Heart left ventricle (tissue), 16 donors: ENCODE measurements at regions not wholly inside any gene's neighbourhood (a gene's known extent, or its start where the extent isn't known, plus 50 kb on each side); places are given as distances from the start of the nearest gene placed in this dataset.

Experiments used
- ATAC-seq, 4 donors: fragments of 200-7000 bp; cut with Tn5 transposase; one replicate each; pipeline ENCODE4 v1.9.1; 2020 to 2022; ENCODE audit warnings: moderate library complexity in 4 of 4, mild to moderate bottlenecking in 3 of 4, moderate number of reproducible peaks in 1 of 4
- DNase-seq, 5 donors: peaks; one replicate each; pipeline ENCODE4 v3.0.0-alpha.2; 2020
- H3K27ac ChIP-seq, 12 donors: fragments of 200-600 bp; sonication (generic) in 4 of 12; one replicate each; pipeline versions ENCODE4 v1.5.0 to v1.8.0; 2016 to 2022; ENCODE audit warnings: mild to moderate bottlenecking in 2 of 12
- H3K27me3 ChIP-seq, 9 donors: fragments of 200-600 bp; sonication (generic) in 2 of 9; one replicate each; pipeline versions ENCODE4 v1.5.1 to v1.8.0; 2016 to 2022; ENCODE audit warnings: mild to moderate bottlenecking in 3 of 9
- H3K36me3 ChIP-seq, 9 donors: fragments of 200-600 bp; sonication (generic) in 2 of 9; one replicate each; pipeline versions ENCODE4 v1.5.0 to v1.8.0; 2018 to 2022; ENCODE audit warnings: mild to moderate bottlenecking in 2 of 9
- H3K4me1 ChIP-seq, 12 donors: fragments of 200-600 bp; sonication (generic) in 4 of 12; one replicate each; pipeline versions ENCODE4 v1.5.0 to v1.8.0; 2016 to 2022; ENCODE audit warnings: mild to moderate bottlenecking in 3 of 12
- H3K4me3 ChIP-seq, 12 donors: fragments of 200-600 bp; sonication (generic) in 4 of 12; one replicate each; pipeline versions ENCODE4 v1.5.0 to v1.8.0; 2017 to 2022; ENCODE audit warnings: mild to moderate bottlenecking in 9 of 12, moderate library complexity in 4 of 12
- H3K9me3 ChIP-seq, 12 donors: fragments of 200-600 bp; sonication (generic) in 4 of 12; one replicate each; pipeline versions ENCODE4 v1.5.0 to v1.8.0; 2016 to 2022; ENCODE audit warnings: mild to moderate bottlenecking in 1 of 12
- CTCF ChIP-seq, 12 donors: fragments of 200-600 bp; sonication (generic) in 4 of 12; IDR thresholded peaks; one replicate each; pipeline versions ENCODE4 v1.5.0 to v1.8.0; 2018 to 2022; ENCODE audit warnings: antibody characterized with exemption in 12 of 12, mild to moderate bottlenecking in 5 of 12
- POLR2A ChIP-seq, 2 donors: fragments of 450-650 bp; IDR thresholded peaks; one replicate each; pipeline ENCODE4 v1.6.1; 2017; ENCODE audit warnings: antibody characterized with exemption in 2 of 2, mild to moderate bottlenecking in 2 of 2, moderate library complexity in 2 of 2
- WGBS, 4 donors: extraction: QIAGEN DNeasy Blood & Tissue Kit in 2 of 4; methylation state at CpG; one replicate each; pipeline versions ENCODE4 v1.1.5 to v1.1.7; 2013 to 2018; 5-methylcytosine and 5-hydroxymethylcytosine counted together
- intact Hi-C, 10 donors: fragments of 100-400 bp; cut with DNase I; formaldehyde crosslinking; loops; one replicate each; pipeline versions ENCODE4 v1.11.1 to v1.14.2; 2022
- donor health status: ischemic (EF 13 %, LVEDD 7.1; RV severe dilation, severe dysfunction).
- donor health status: healthy with polysubstance abuse.
- donor health status: DM: no; HTN: yes; CAD: no.
- donor health status: DM: no; HTN: no; CAD: no.
- donor health status: ischemic (EF 25% LVEDD 6.9; RV normal size, moderate dysfunction).
- donor health status: ischemic (EF 25% LVEDD 5.7; RV mildly dilated, moderate dysfunction).
- donor health status: healthy.
- donor health status: DM: yes; HTN: yes; CAD: no.
- donor health status: ischemic (EF 35%, LVEDD 5.7; RV mildly dilated, moderate dysfunction).
- donor health status: nonischemic (EF 11% LVEDD 7.7; RV severe dilation, severe dysfunction).
- donor health status: DM: yes; HTN: yes; CAD: no.
- donor health status: PGD.
- donor health status: ischemic (EF 29% LVEDD 5.4; RV normal size, mild dysfunction).
- donor health status: nonischemic (EF 23%, LVEDD 6.1; RV moderate dilation, normal function).

DNA sequence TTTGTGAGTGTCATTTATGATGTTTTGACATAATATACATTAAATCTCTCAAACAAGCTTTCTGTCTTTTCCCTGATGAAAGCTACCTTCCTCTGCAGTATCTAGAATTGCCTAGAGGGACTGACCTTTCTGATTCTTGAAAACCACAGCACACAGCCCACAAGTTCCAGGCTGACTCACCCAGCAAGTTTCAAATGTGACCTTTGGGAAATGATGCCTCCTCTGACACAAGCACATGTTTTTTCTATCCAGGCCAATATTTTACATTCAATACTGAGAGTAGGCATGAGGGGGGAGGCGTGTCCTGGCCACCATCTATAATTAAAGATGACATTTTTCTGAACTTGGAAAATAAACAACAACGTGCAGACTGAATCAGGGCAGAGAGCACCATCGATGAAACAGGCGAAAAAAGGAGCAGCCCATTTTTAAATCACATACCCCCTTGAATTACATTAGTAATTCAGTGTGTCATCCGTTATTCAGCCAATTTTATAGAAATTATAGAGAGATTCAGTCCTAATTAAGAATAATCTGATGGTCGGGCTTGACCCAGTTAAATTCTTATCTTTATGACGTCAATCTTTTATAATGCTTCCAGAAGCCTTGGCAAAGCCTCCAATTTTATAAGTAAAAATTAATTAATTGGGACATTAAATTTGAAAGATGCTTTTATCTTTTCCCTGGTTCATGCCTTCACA lies 292.6 kb upstream of the CDH11 start:
- H3K9me3 ChIP-seq: peaks cover 0 to 3% (median 0%) of the 10 kb centered on the region in 12 donors
- no peak for DNase-seq
- intact Hi-C loops: no loop called here
- TF ChIP-seq POLR2A (IDR thresholded peaks at IDR 0.05) (no peak), CTCF (IDR thresholded peaks at IDR 0.05) (no peak)
- peaks cover 0 to 3% (median 0%) of the 10 kb centered on the region in 9 donors for H3K27me3 ChIP-seq
- H3K27ac ChIP-seq: no peak overlapping the region
- no peak overlapping the region for H3K4me3 ChIP-seq
- no peaks in the 10 kb centered on the region for H3K36me3 ChIP-seq
- peak in 1 of 4 donors; percentile 57 for ATAC-seq
- H3K4me1 ChIP-seq: no peaks in the 10 kb centered on the region
- 69 to 80% (median 71%) methylated on average over 7 of the region's 7 CpGs for WGBS, 4 donors

DNA sequence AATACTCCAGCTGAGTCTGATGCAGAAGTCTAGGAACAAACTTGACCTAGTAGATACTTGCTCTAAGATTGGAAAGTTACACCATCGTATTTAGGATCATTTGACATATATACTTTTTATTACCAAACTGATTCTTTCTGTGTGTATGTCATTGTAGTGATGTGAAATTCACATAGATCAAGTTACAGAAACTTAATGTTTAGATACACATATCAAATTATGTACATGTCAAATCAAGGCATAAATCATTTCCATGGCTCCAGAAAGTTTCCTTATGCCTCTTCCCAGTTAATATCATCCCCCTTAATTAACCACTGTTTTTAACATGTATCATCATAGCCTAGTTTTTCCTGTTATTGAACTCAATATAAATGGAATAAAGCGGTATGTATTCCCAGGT lies 292.0 kb upstream of the CDH11 start:
- Histone ChIP-seq H3K4me3 (no peak overlapping the region), H3K4me1 (no peaks in the 10 kb centered on the region), H3K27ac (no peak overlapping the region), H3K27me3 (peaks cover 0 to 3% (median 0%) of the 10 kb centered on the region in 9 donors), H3K36me3 (no peaks in the 10 kb centered on the region), H3K9me3 (no peaks in the 10 kb centered on the region)
- TF ChIP-seq CTCF (IDR thresholded peaks at IDR 0.05) (no peak), POLR2A (IDR thresholded peaks at IDR 0.05) (no peak)
- intact Hi-C loops: no loop called here
- WGBS, 4 donors: 89 to 96% (median 91%) methylated on average over 2 of the region's 2 CpGs
- DNase-seq: no peak
- ATAC-seq: no peak

DNA sequence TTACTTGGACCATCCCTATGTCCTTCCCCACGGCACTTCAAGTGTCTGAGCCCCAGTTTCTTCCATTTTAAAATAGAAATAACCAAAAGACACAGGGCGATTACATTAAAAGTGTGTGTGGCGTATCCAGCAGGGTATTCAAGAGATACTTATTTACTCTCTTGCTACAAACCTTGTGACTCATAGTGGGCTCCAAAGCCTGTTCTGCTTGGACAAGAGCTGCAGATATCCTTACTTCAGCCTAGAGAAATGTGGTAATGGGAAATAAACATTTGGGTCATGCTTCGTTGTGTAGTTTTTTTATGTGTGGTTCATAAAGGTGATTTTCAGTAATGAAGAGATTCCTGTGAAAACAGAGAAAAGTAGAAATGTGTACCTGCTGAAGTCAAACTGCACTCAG lies 288.9 kb upstream of the CDH11 start:
- WGBS, 4 donors: 85 to 92% (median 90%) methylated on average over 4 of the region's 4 CpGs
- intact Hi-C loops: no loop called here

GRCh38 chr16:65409510-65409909 lies 287.6 kb upstream of the CDH11 start:
- Histone ChIP-seq H3K4me1 (no peaks in the 10 kb centered on the region), H3K27me3 (no peaks in the 10 kb centered on the region), H3K36me3 (no peaks in the 10 kb centered on the region), H3K4me3 (no peak overlapping the region), H3K9me3 (no peaks in the 10 kb centered on the region), H3K27ac (no peak overlapping the region)
- WGBS, 4 donors: 79 to 90% (median 84%) methylated on average over 2 of the region's 2 CpGs
- intact Hi-C loops: no loop called here
- ATAC-seq: no peak
- TF ChIP-seq CTCF (IDR thresholded peaks at IDR 0.05) (no peak), POLR2A (IDR thresholded peaks at IDR 0.05) (no peak)
- DNase-seq: no peak

More for the DNA sequence above, 288.9 kb upstream of the CDH11 start:
- H3K4me1 ChIP-seq: no peaks in the 10 kb centered on the region
- H3K9me3 ChIP-seq: no peaks in the 10 kb centered on the region
- H3K4me3 ChIP-seq: no peak overlapping the region
- TF ChIP-seq CTCF (IDR thresholded peaks at IDR 0.05): no peak
- TF ChIP-seq POLR2A (IDR thresholded peaks at IDR 0.05): no peak
- no peaks in the 10 kb centered on the region for H3K36me3 ChIP-seq
- no peaks in the 10 kb centered on the region for H3K27me3 ChIP-seq
- DNase-seq: no peak
- ATAC-seq: no peak
- no peak overlapping the region for H3K27ac ChIP-seq
